HepG2 (cell line): ENCODE measurements at regions not wholly inside any gene's neighbourhood (a gene's known extent, or its start where the extent isn't known, plus 50 kb on each side); places are given as distances from the start of the nearest gene placed in this dataset.

Experiments
- ADNP ChIP-seq: sonication (generic); formaldehyde crosslinking; IDR thresholded peaks from 2 replicates; pipeline ENCODE4 v1.4.0; 2020; ENCODE audit warnings: missing genetic modification reagents
- FOXK1 ChIP-seq: sonication (generic); formaldehyde crosslinking; IDR thresholded peaks from 2 replicates; pipeline ENCODE4 v1.4.0; 2020; ENCODE audit warnings: low read depth, missing genetic modification reagents, borderline replicate concordance
- FOXK2 ChIP-seq: fragments of 450-650 bp; IDR thresholded peaks from 2 replicates; pipeline ENCODE4 v1.6.1; 2016
- NFIB ChIP-seq: sonication (generic); formaldehyde crosslinking; IDR thresholded peaks from 2 replicates; pipeline ENCODE4 v1.9.0; 2021; ENCODE audit warnings: missing genetic modification reagents, mild to moderate bottlenecking, borderline replicate concordance
- REL ChIP-seq: sonication (generic); formaldehyde crosslinking; conservative IDR thresholded peaks from 2 replicates; pipeline ENCODE4 v1.8.0; 2022; ENCODE audit warnings: mild to moderate bottlenecking, missing genetic modification reagents, moderate library complexity
- ZFAT ChIP-seq: sonication (generic); formaldehyde crosslinking; conservative IDR thresholded peaks from 2 replicates; pipeline ENCODE4 v1.8.1; 2023; ENCODE audit warnings: missing genetic modification reagents, inconsistent platforms
- ZNF362 ChIP-seq: sonication (generic); formaldehyde crosslinking; IDR thresholded peaks from 2 replicates; pipeline ENCODE4 v1.4.0; 2020; ENCODE audit warnings: missing genetic modification reagents, mild to moderate bottlenecking, borderline replicate concordance
- ZNF572 ChIP-seq: sonication (generic); formaldehyde crosslinking; IDR thresholded peaks from 2 replicates; pipeline ENCODE4 v1.5.1; 2020; ENCODE audit warnings: mild to moderate bottlenecking, missing genetic modification reagents
- TF ChIP-seq, protein P1 (sequence below): sonication (generic); formaldehyde crosslinking; IDR thresholded peaks from 2 replicates; pipeline ENCODE4 v1.4.0; 2020; ENCODE audit warnings: missing genetic modification reagents
- TF ChIP-seq, protein P2 (sequence below): sonication (generic); formaldehyde crosslinking; IDR thresholded peaks from 2 replicates; pipeline ENCODE4; 2020; ENCODE audit warnings: missing genetic modification reagents, mild to moderate bottlenecking, borderline replicate concordance
- TF ChIP-seq, protein P3 (sequence below): sonication (generic); formaldehyde crosslinking; IDR thresholded peaks from 2 replicates; pipeline ENCODE4 v1.4.0; 2020; ENCODE audit warnings: missing genetic modification reagents
- TF ChIP-seq, protein P4 (sequence below): sonication (generic); formaldehyde crosslinking; IDR thresholded peaks from 2 replicates; pipeline ENCODE4 v1.4.0; 2020; ENCODE audit warnings: low read depth, mild to moderate bottlenecking, missing genetic modification reagents
- TF ChIP-seq, protein P5 (sequence below): sonication (generic); formaldehyde crosslinking; IDR thresholded peaks from 2 replicates; pipeline ENCODE4 v1.4.0; 2020; ENCODE audit warnings: mild to moderate bottlenecking, missing genetic modification reagents

DNA sequence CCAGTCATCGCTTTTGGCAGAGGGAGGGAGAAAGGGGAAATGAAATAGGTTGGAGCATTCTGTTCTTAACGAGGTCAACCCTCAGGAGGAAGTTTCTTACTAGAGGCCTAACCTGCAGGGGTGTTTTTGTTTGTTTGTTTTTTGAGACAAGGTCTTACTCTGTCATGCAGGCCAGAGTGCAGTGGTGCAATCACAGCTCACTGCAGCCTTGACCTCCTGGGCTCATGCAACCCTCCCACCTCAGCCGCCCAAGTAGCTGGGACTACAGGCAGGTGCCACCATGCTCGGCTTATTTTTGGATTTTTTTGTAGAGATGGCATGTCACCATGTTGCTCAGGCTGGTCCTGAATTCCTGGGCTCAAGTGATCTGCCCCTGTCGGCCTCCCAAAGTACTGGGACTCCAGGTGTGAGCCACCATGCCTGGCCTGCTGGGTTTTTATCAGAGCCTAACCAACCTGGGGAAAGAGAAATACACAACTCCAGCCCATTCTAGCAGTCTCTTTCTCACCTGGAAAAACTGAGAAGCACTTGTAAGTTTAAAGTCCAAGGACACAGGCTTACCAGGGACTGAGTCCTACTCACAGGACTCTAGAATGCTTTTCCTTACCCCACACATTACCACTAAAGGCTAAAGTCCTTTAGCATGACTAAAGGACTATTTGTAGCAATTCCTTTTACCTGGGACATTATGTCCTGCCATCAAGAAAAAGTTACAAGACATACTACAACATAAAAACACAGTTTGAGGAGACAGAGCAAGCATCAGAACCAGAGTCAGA is 101.0 kb upstream of the EGFR start (continued):
- TF ChIP-seq ZNF362 (CRISPR knock-in tag) (no peak), ZFAT (CRISPR knock-in tag) (no peak), FOXK1 (peak; percentile 70; the same call in 1 of the 2 replicates), NFIB (CRISPR knock-in tag) (no peak), ZNF572 (CRISPR knock-in tag) (no peak), REL (CRISPR knock-in tag) (no peak), FOXK2 (no peak), ADNP (CRISPR knock-in tag) (no peak)
- TF ChIP-seq, protein P1, sequence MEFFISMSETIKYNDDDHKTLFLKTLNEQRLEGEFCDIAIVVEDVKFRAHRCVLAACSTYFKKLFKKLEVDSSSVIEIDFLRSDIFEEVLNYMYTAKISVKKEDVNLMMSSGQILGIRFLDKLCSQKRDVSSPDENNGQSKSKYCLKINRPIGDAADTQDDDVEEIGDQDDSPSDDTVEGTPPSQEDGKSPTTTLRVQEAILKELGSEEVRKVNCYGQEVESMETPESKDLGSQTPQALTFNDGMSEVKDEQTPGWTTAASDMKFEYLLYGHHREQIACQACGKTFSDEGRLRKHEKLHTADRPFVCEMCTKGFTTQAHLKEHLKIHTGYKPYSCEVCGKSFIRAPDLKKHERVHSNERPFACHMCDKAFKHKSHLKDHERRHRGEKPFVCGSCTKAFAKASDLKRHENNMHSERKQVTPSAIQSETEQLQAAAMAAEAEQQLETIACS = no peak
- TF ChIP-seq, protein P2, sequence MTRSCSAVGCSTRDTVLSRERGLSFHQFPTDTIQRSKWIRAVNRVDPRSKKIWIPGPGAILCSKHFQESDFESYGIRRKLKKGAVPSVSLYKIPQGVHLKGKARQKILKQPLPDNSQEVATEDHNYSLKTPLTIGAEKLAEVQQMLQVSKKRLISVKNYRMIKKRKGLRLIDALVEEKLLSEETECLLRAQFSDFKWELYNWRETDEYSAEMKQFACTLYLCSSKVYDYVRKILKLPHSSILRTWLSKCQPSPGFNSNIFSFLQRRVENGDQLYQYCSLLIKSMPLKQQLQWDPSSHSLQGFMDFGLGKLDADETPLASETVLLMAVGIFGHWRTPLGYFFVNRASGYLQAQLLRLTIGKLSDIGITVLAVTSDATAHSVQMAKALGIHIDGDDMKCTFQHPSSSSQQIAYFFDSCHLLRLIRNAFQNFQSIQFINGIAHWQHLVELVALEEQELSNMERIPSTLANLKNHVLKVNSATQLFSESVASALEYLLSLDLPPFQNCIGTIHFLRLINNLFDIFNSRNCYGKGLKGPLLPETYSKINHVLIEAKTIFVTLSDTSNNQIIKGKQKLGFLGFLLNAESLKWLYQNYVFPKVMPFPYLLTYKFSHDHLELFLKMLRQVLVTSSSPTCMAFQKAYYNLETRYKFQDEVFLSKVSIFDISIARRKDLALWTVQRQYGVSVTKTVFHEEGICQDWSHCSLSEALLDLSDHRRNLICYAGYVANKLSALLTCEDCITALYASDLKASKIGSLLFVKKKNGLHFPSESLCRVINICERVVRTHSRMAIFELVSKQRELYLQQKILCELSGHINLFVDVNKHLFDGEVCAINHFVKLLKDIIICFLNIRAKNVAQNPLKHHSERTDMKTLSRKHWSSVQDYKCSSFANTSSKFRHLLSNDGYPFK (CRISPR knock-in tag) = no peak
- TF ChIP-seq, protein P3, sequence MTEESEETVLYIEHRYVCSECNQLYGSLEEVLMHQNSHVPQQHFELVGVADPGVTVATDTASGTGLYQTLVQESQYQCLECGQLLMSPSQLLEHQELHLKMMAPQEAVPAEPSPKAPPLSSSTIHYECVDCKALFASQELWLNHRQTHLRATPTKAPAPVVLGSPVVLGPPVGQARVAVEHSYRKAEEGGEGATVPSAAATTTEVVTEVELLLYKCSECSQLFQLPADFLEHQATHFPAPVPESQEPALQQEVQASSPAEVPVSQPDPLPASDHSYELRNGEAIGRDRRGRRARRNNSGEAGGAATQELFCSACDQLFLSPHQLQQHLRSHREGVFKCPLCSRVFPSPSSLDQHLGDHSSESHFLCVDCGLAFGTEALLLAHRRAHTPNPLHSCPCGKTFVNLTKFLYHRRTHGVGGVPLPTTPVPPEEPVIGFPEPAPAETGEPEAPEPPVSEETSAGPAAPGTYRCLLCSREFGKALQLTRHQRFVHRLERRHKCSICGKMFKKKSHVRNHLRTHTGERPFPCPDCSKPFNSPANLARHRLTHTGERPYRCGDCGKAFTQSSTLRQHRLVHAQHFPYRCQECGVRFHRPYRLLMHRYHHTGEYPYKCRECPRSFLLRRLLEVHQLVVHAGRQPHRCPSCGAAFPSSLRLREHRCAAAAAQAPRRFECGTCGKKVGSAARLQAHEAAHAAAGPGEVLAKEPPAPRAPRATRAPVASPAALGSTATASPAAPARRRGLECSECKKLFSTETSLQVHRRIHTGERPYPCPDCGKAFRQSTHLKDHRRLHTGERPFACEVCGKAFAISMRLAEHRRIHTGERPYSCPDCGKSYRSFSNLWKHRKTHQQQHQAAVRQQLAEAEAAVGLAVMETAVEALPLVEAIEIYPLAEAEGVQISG (CRISPR knock-in tag) = peak; percentile 24; the same call in 1 of the 2 replicates
- TF ChIP-seq, protein P4, sequence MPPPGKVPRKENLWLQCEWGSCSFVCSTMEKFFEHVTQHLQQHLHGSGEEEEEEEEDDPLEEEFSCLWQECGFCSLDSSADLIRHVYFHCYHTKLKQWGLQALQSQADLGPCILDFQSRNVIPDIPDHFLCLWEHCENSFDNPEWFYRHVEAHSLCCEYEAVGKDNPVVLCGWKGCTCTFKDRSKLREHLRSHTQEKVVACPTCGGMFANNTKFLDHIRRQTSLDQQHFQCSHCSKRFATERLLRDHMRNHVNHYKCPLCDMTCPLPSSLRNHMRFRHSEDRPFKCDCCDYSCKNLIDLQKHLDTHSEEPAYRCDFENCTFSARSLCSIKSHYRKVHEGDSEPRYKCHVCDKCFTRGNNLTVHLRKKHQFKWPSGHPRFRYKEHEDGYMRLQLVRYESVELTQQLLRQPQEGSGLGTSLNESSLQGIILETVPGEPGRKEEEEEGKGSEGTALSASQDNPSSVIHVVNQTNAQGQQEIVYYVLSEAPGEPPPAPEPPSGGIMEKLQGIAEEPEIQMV (CRISPR knock-in tag) = no peak
- TF ChIP-seq, protein P5, sequence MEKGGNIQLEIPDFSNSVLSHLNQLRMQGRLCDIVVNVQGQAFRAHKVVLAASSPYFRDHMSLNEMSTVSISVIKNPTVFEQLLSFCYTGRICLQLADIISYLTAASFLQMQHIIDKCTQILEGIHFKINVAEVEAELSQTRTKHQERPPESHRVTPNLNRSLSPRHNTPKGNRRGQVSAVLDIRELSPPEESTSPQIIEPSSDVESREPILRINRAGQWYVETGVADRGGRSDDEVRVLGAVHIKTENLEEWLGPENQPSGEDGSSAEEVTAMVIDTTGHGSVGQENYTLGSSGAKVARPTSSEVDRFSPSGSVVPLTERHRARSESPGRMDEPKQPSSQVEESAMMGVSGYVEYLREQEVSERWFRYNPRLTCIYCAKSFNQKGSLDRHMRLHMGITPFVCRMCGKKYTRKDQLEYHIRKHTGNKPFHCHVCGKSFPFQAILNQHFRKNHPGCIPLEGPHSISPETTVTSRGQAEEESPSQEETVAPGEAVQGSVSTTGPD (CRISPR knock-in tag) = no peak
